Progenitor cell of endocrine pancreas (in vitro differentiated cells): ENCODE measurements at regions not wholly inside any gene's neighbourhood (a gene's known extent, or its start where the extent isn't known, plus 50 kb on each side); places are given as distances from the start of the nearest gene placed in this dataset.
"Not testable (repeated sequence)": the region's sequence is repeated elsewhere in the genome, so short reads cannot be mapped to it uniquely, and the experiment has no call there.

Experiments used
- DNase-seq: peaks from one replicate; pipeline ENCODE4 v3.0.0; 2021; ENCODE audit warnings: low spot score; ENCODE audit not compliant: unreplicated experiment
- H3K27ac Mint-ChIP-seq: 2 replicates; pipeline ENCODE4 v1.8.0; 2021; ENCODE audit warnings: mild to moderate bottlenecking, moderate library complexity, mixed read lengths
- H3K27me3 Mint-ChIP-seq: 2 replicates; pipeline ENCODE4 v1.8.0; 2021; ENCODE audit warnings: mixed read lengths
- H3K36me3 Mint-ChIP-seq: 2 replicates; pipeline ENCODE4 v1.8.0; 2022; ENCODE audit warnings: mixed read lengths; ENCODE audit not compliant: insufficient read depth
- H3K4me1 Mint-ChIP-seq: 2 replicates; pipeline ENCODE4 v1.8.0; 2021; ENCODE audit warnings: low read depth, mixed read lengths
- H3K4me3 Mint-ChIP-seq: 2 replicates; pipeline ENCODE4 v1.8.0; 2021; ENCODE audit warnings: low read depth, mild to moderate bottlenecking, moderate library complexity, mixed read lengths
- H3K9me3 Mint-ChIP-seq: 2 replicates; pipeline ENCODE4 v1.8.0; 2021; ENCODE audit warnings: low read depth, mixed read lengths
- TF ChIP-seq, protein P1 (sequence below): fragments of 200-600 bp; sonication (generic); IDR thresholded peaks from one replicate; pipeline ENCODE4 v1.5.0; 2021; ENCODE audit warnings: antibody characterized with exemption, mild to moderate bottlenecking; ENCODE audit not compliant: unreplicated experiment

- no peak for DNase-seq
- H3K4me3 Mint-ChIP-seq: no peak overlapping the region
- no peaks in the 10 kb centered on the region for H3K9me3 Mint-ChIP-seq
- no peaks in the 10 kb centered on the region for H3K36me3 Mint-ChIP-seq
- TF ChIP-seq, protein P1, sequence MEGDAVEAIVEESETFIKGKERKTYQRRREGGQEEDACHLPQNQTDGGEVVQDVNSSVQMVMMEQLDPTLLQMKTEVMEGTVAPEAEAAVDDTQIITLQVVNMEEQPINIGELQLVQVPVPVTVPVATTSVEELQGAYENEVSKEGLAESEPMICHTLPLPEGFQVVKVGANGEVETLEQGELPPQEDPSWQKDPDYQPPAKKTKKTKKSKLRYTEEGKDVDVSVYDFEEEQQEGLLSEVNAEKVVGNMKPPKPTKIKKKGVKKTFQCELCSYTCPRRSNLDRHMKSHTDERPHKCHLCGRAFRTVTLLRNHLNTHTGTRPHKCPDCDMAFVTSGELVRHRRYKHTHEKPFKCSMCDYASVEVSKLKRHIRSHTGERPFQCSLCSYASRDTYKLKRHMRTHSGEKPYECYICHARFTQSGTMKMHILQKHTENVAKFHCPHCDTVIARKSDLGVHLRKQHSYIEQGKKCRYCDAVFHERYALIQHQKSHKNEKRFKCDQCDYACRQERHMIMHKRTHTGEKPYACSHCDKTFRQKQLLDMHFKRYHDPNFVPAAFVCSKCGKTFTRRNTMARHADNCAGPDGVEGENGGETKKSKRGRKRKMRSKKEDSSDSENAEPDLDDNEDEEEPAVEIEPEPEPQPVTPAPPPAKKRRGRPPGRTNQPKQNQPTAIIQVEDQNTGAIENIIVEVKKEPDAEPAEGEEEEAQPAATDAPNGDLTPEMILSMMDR: no peak
- H3K27me3 Mint-ChIP-seq: peaks cover 3% of the 10 kb centered on the region
- peaks cover 4% of the 10 kb centered on the region for H3K4me1 Mint-ChIP-seq
- no peak overlapping the region for H3K27ac Mint-ChIP-seq
Observed at GRCh38 chr1:177423090-177423489, 252.3 kb downstream of the BRINP2 start.

- no peaks in the 10 kb centered on the region for H3K9me3 Mint-ChIP-seq
- TF ChIP-seq, protein P1: no peak
- H3K4me3 Mint-ChIP-seq: no peak overlapping the region
- peaks cover 4% of the 10 kb centered on the region for H3K4me1 Mint-ChIP-seq
- DNase-seq: no peak
- no peak overlapping the region for H3K27ac Mint-ChIP-seq
- H3K27me3 Mint-ChIP-seq: peaks cover 14% of the 10 kb centered on the region
- no peaks in the 10 kb centered on the region for H3K36me3 Mint-ChIP-seq
Observed at GRCh38 chr1:177413982-177414596, 243.3 kb downstream of the BRINP2 start.

DNA sequence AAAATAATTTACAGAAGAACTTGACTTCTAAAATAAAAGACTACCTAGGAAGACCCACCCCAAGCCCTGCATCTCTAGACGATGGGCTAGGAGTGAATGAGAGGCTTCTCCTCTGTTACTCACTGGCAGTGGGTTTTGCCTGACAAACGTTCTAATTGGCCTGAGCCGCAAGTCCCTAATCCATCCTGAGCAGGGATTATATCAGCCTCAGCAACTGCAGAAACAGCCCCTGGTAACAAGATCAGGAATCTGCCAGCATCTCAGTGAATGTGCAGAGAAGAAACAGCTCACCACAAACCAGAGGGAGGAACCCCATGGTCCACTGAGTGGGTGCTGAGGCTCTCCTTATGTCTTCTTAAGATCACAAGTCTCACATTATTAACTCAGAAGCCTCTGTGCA is 240.6 kb downstream of the BRINP2 start:
- no peak overlapping the region for H3K27ac Mint-ChIP-seq

GRCh38 chr1:177410179-177410766 is 239.5 kb downstream of the BRINP2 start:
- Mint-ChIP-seq H3K27me3 (peaks cover 14% of the 10 kb centered on the region), H3K4me1 (no peaks in the 10 kb centered on the region), H3K4me3 (no peak overlapping the region), H3K9me3 (peaks cover 7% of the 10 kb centered on the region), H3K36me3 (no peaks in the 10 kb centered on the region), H3K27ac (no peak overlapping the region)
- no peak for DNase-seq
- TF ChIP-seq, protein P1: no peak

More for the DNA sequence above, 240.6 kb downstream of the BRINP2 start:
- Mint-ChIP-seq H3K27me3 (peaks cover 14% of the 10 kb centered on the region), H3K36me3 (no peaks in the 10 kb centered on the region), H3K9me3 (peaks cover 7% of the 10 kb centered on the region), H3K4me3 (no peak overlapping the region), H3K4me1 (no peaks in the 10 kb centered on the region)
- DNase-seq: no peak
- TF ChIP-seq, protein P1: no peak

DNA sequence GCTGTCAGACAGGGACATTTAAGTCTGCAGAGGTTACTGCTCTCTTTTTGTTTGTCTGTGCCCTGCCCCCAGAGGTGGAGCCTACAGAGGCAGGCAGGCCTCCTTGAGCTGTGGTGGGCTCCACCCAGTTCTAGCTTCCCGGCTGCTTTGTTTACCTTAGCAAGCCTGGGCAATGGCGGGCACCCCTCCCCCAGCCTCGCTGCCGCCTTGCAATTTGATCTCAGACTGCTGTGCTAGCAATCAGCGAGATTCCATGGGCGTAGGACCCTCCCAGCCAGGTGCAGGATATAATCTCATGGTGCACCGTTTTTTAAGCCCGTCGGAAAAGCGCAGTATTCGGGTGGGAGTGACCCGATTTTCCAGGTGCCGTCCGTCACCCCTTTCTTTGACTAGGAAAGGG is 235.6 kb downstream of the BRINP2 start:
- DNase-seq, H3K36me3 Mint-ChIP-seq, H3K4me1 Mint-ChIP-seq, H3K4me3 Mint-ChIP-seq, H3K27ac Mint-ChIP-seq, H3K27me3 Mint-ChIP-seq: not testable (repeated sequence)
- peaks cover 11% of the 10 kb centered on the region for H3K9me3 Mint-ChIP-seq

- Mint-ChIP-seq H3K9me3 (no peaks in the 10 kb centered on the region), H3K4me3 (no peak overlapping the region), H3K36me3 (no peaks in the 10 kb centered on the region), H3K27me3 (no peaks in the 10 kb centered on the region), H3K27ac (no peak overlapping the region), H3K4me1 (no peaks in the 10 kb centered on the region)
- TF ChIP-seq, protein P1: no peak
- no peak for DNase-seq
Observed at GRCh38 chr1:177392336-177392735, 221.6 kb downstream of the BRINP2 start.
